HT1080 (cell line): ENCODE measurements at regions not wholly inside any gene's neighbourhood (a gene's known extent, or its start where the extent isn't known, plus 50 kb on each side); places are given as distances from the start of the nearest gene placed in this dataset.
"Not testable (repeated sequence)": the region's sequence is repeated elsewhere in the genome, so short reads cannot be mapped to it uniquely, and the experiment has no call there.

ENCODE experiments used
- DNase-seq: peaks from one replicate; pipeline ENCODE4 v3.0.0-alpha.2; 2015; ENCODE audit warnings: low read depth

GRCh38 chr5:30387974-30388632, 805.4 kb upstream of the CDH6 start:
- no peak for DNase-seq

GRCh38 chr5:30385754-30386153, 807.7 kb upstream of the CDH6 start:
- no peak for DNase-seq

GRCh38 chr5:30384171-30384570, 809.3 kb upstream of the CDH6 start:
- no peak for DNase-seq

GRCh38 chr5:30380228-30380627, 813.3 kb upstream of the CDH6 start:
- no peak for DNase-seq

- peak; percentile 24 for DNase-seq
These were observed 816.6 kb upstream of the CDH6 start for GRCh38 chr5:30376848-30377247.

GRCh38 chr5:30368064-30368463, 825.4 kb upstream of the CDH6 start:
- DNase-seq = no peak

GRCh38 chr5:30365031-30365430, 828.5 kb upstream of the CDH6 start:
- DNase-seq = not testable (repeated sequence)

GRCh38 chr5:30357371-30357770, 836.1 kb upstream of the CDH6 start:
- no peak for DNase-seq

- DNase-seq = no peak
These were observed 837.8 kb upstream of the CDH6 start for GRCh38 chr5:30355675-30356074.

GRCh38 chr5:30347858-30348257, 845.6 kb upstream of the CDH6 start:
- no peak for DNase-seq

GRCh38 chr5:30345539-30346345, 847.7 kb upstream of the CDH6 start:
- DNase-seq = not testable (repeated sequence)

GRCh38 chr5:30343707-30344106, 849.8 kb upstream of the CDH6 start:
- no peak for DNase-seq

GRCh38 chr5:30341466-30341865, 852.0 kb upstream of the CDH6 start:
- no peak for DNase-seq

GRCh38 chr5:30337084-30337573, 856.4 kb upstream of the CDH6 start:
- no peak for DNase-seq

- no peak for DNase-seq
These were observed 862.0 kb upstream of the CDH6 start for GRCh38 chr5:30331534-30331933.

GRCh38 chr5:30325795-30326194, 867.7 kb upstream of the CDH6 start:
- no peak for DNase-seq

GRCh38 chr5:30324083-30324482, 869.4 kb upstream of the CDH6 start:
- DNase-seq = peak; percentile 20

GRCh38 chr5:30287890-30288289, 905.6 kb upstream of the CDH6 start:
- DNase-seq = no peak

- DNase-seq = peak; percentile 85
These were observed 914.2 kb upstream of the CDH6 start for GRCh38 chr5:30279237-30279636.

- no peak for DNase-seq
These were observed 926.5 kb upstream of the CDH6 start for GRCh38 chr5:30267026-30267425.

GRCh38 chr5:30239331-30240022, 954.0 kb upstream of the CDH6 start:
- DNase-seq = no peak

GRCh38 chr5:30237189-30237588, 956.3 kb upstream of the CDH6 start:
- no peak for DNase-seq
